Breast epithelium (tissue), 3 donors: ENCODE measurements at regions not wholly inside any gene's neighbourhood (a gene's known extent, or its start where the extent isn't known, plus 50 kb on each side); places are given as distances from the start of the nearest gene placed in this dataset.

Source experiments
- CTCF ChIP-seq, 3 donors: fragments of 450-650 bp; IDR thresholded peaks; one replicate each; pipeline ENCODE4 v1.5.1; 2016 to 2017; ENCODE audit warnings: antibody characterized with exemption in 3 of 3, mild to moderate bottlenecking in 3 of 3, moderate library complexity in 3 of 3
- POLR2A ChIP-seq: fragments of 450-650 bp; IDR thresholded peaks from one replicate; pipeline ENCODE4 v1.6.1; 2016; ENCODE audit warnings: antibody characterized with exemption, mild to moderate bottlenecking, moderate library complexity

- no peak for TF ChIP-seq CTCF (IDR thresholded peaks at IDR 0.05)
- no peak for TF ChIP-seq POLR2A
These were observed 64.3 kb downstream of the C9orf50 start for GRCh38 chr9:129556491-129557191.
